ENCODE measurements at regions not wholly inside any gene's neighbourhood (a gene's known extent, or its start where the extent isn't known, plus 50 kb on each side); places are given as distances from the start of the nearest gene placed in this dataset.

- no peak for ATAC-seq
- DNase-seq = no peak
- Mint-ChIP-seq H3K4me3 (no peak overlapping the region), H3K36me3 (ENCODE audit: low read depth) (no peaks in the 10 kb centered on the region), H3K4me1 (peaks cover 3% of the 10 kb centered on the region), H3K27me3 (peaks cover 29% of the 10 kb centered on the region), H3K27ac (no peak overlapping the region)
- no peaks in the 10 kb centered on the region for H3K9me3 ChIP-seq (ENCODE audit: control insufficient read depth, low read length, poor library complexity, severe bottlenecking)
These were observed 294.5 kb upstream of the IRX4 start for GRCh38 chr5:2177244-2177643.

- ATAC-seq (no peak), DNase-seq (no peak)
- peaks cover 22% of the 10 kb centered on the region for H3K27me3 Mint-ChIP-seq
- H3K27ac Mint-ChIP-seq = no peak overlapping the region
- H3K36me3 Mint-ChIP-seq (ENCODE audit: low read depth) = no peaks in the 10 kb centered on the region
- H3K4me1 Mint-ChIP-seq = peaks cover 3% of the 10 kb centered on the region
- no peak overlapping the region for H3K4me3 Mint-ChIP-seq
- no peaks in the 10 kb centered on the region for H3K9me3 ChIP-seq (ENCODE audit: control insufficient read depth, low read length, poor library complexity, severe bottlenecking)
These were observed 293.9 kb upstream of the IRX4 start for GRCh38 chr5:2176581-2176980.

GRCh38 chr5:2175842-2176404 is 293.2 kb upstream of the IRX4 start:
- Mint-ChIP-seq H3K27me3 (peaks cover 20% of the 10 kb centered on the region), H3K4me1 (peaks cover 3% of the 10 kb centered on the region), H3K4me3 (no peak overlapping the region), H3K36me3 (ENCODE audit: low read depth) (no peaks in the 10 kb centered on the region), H3K27ac (no peak overlapping the region)
- no peak for DNase-seq
- no peaks in the 10 kb centered on the region for H3K9me3 ChIP-seq (ENCODE audit: control insufficient read depth, low read length, poor library complexity, severe bottlenecking)
- ATAC-seq = no peak

GRCh38 chr5:2175041-2175440 is 292.3 kb upstream of the IRX4 start:
- DNase-seq (no peak), ATAC-seq (no peak)
- peaks cover 3% of the 10 kb centered on the region for H3K4me1 Mint-ChIP-seq
- H3K27ac Mint-ChIP-seq = no peak overlapping the region
- no peaks in the 10 kb centered on the region for H3K9me3 ChIP-seq (ENCODE audit: control insufficient read depth, low read length, poor library complexity, severe bottlenecking)
- peaks cover 26% of the 10 kb centered on the region for H3K27me3 Mint-ChIP-seq
- no peaks in the 10 kb centered on the region for H3K36me3 Mint-ChIP-seq (ENCODE audit: low read depth)
- no peak overlapping the region for H3K4me3 Mint-ChIP-seq

GRCh38 chr5:2174538-2174937 is 291.8 kb upstream of the IRX4 start:
- Mint-ChIP-seq H3K36me3 (ENCODE audit: low read depth) (no peaks in the 10 kb centered on the region), H3K4me1 (peaks cover 3% of the 10 kb centered on the region)
- no peak for ATAC-seq

GRCh38 chr5:2173151-2173834 is 290.6 kb upstream of the IRX4 start:
- no peak for DNase-seq
- H3K27me3 Mint-ChIP-seq = peaks cover 35% of the 10 kb centered on the region
- no peaks in the 10 kb centered on the region for H3K9me3 ChIP-seq (ENCODE audit: control insufficient read depth, low read length, poor library complexity, severe bottlenecking)
- H3K4me3 Mint-ChIP-seq = no peak overlapping the region
- H3K27ac Mint-ChIP-seq = no peak overlapping the region
- no peak for ATAC-seq
- peaks cover 3% of the 10 kb centered on the region for H3K4me1 Mint-ChIP-seq
- H3K36me3 Mint-ChIP-seq (ENCODE audit: low read depth) = no peaks in the 10 kb centered on the region

More at GRCh38 chr5:2174538-2174937, 291.8 kb upstream of the IRX4 start:
- H3K4me3 Mint-ChIP-seq = no peak overlapping the region
- no peaks in the 10 kb centered on the region for H3K9me3 ChIP-seq (ENCODE audit: control insufficient read depth, low read length, poor library complexity, severe bottlenecking)
- no peak overlapping the region for H3K27ac Mint-ChIP-seq
- peaks cover 29% of the 10 kb centered on the region for H3K27me3 Mint-ChIP-seq
- DNase-seq = no peak

- Mint-ChIP-seq H3K27ac (no peak overlapping the region), H3K4me1 (peaks cover 3% of the 10 kb centered on the region), H3K27me3 (peaks cover 39% of the 10 kb centered on the region), H3K4me3 (no peak overlapping the region), H3K36me3 (ENCODE audit: low read depth) (no peaks in the 10 kb centered on the region)
- H3K9me3 ChIP-seq (ENCODE audit: control insufficient read depth, low read length, poor library complexity, severe bottlenecking) = no peaks in the 10 kb centered on the region
- ATAC-seq (no peak), DNase-seq (no peak)
These were observed 289.7 kb upstream of the IRX4 start for GRCh38 chr5:2172471-2172870.

GRCh38 chr5:2170761-2171160 is 288.0 kb upstream of the IRX4 start:
- Mint-ChIP-seq H3K4me3 (no peak overlapping the region), H3K36me3 (ENCODE audit: low read depth) (no peaks in the 10 kb centered on the region), H3K27ac (no peak overlapping the region), H3K4me1 (peaks cover 3% of the 10 kb centered on the region), H3K27me3 (peaks cover 43% of the 10 kb centered on the region)
- H3K9me3 ChIP-seq (ENCODE audit: control insufficient read depth, low read length, poor library complexity, severe bottlenecking) = no peaks in the 10 kb centered on the region
- ATAC-seq (no peak), DNase-seq (no peak)

- H3K36me3 Mint-ChIP-seq (ENCODE audit: low read depth) = no peaks in the 10 kb centered on the region
- ATAC-seq = no peak
- H3K27ac Mint-ChIP-seq = no peak overlapping the region
- peaks cover 3% of the 10 kb centered on the region for H3K4me1 Mint-ChIP-seq
- peak overlapping the region; percentile 41 for H3K4me3 Mint-ChIP-seq
- H3K27me3 Mint-ChIP-seq = peaks cover 50% of the 10 kb centered on the region
- DNase-seq = no peak
- H3K9me3 ChIP-seq (ENCODE audit: control insufficient read depth, low read length, poor library complexity, severe bottlenecking) = no peaks in the 10 kb centered on the region
These were observed 287.4 kb upstream of the IRX4 start for GRCh38 chr5:2169850-2170760.

GRCh38 chr5:2169430-2169808 is 286.7 kb upstream of the IRX4 start:
- Mint-ChIP-seq H3K27me3 (peaks cover 53% of the 10 kb centered on the region), H3K4me3 (peak overlapping the region; percentile 41), H3K36me3 (ENCODE audit: low read depth) (no peaks in the 10 kb centered on the region), H3K27ac (no peak overlapping the region), H3K4me1 (peaks cover 3% of the 10 kb centered on the region)
- ATAC-seq = no peak
- DNase-seq = no peak
- no peaks in the 10 kb centered on the region for H3K9me3 ChIP-seq (ENCODE audit: control insufficient read depth, low read length, poor library complexity, severe bottlenecking)

GRCh38 chr5:2168601-2169429 is 286.1 kb upstream of the IRX4 start:
- H3K27ac Mint-ChIP-seq = no peak overlapping the region
- ATAC-seq (no peak), DNase-seq (no peak)
- peaks cover 3% of the 10 kb centered on the region for H3K4me1 Mint-ChIP-seq
- H3K9me3 ChIP-seq (ENCODE audit: control insufficient read depth, low read length, poor library complexity, severe bottlenecking) = no peaks in the 10 kb centered on the region
- no peaks in the 10 kb centered on the region for H3K36me3 Mint-ChIP-seq (ENCODE audit: low read depth)
- H3K4me3 Mint-ChIP-seq = no peak overlapping the region
- peaks cover 57% of the 10 kb centered on the region for H3K27me3 Mint-ChIP-seq

GRCh38 chr5:2167671-2168070 is 284.9 kb upstream of the IRX4 start:
- no peaks in the 10 kb centered on the region for H3K9me3 ChIP-seq (ENCODE audit: control insufficient read depth, low read length, poor library complexity, severe bottlenecking)
- H3K4me3 Mint-ChIP-seq = no peak overlapping the region
- H3K4me1 Mint-ChIP-seq = no peaks in the 10 kb centered on the region
- H3K36me3 Mint-ChIP-seq (ENCODE audit: low read depth) = no peaks in the 10 kb centered on the region
- peaks cover 47% of the 10 kb centered on the region for H3K27me3 Mint-ChIP-seq
- DNase-seq (no peak), ATAC-seq (no peak)
- H3K27ac Mint-ChIP-seq = no peak overlapping the region

- H3K9me3 ChIP-seq (ENCODE audit: control insufficient read depth, low read length, poor library complexity, severe bottlenecking) = no peaks in the 10 kb centered on the region
- Mint-ChIP-seq H3K27me3 (peaks cover 44% of the 10 kb centered on the region), H3K4me3 (no peak overlapping the region), H3K4me1 (no peaks in the 10 kb centered on the region), H3K27ac (no peak overlapping the region), H3K36me3 (ENCODE audit: low read depth) (no peaks in the 10 kb centered on the region)
- ATAC-seq = no peak
- no peak for DNase-seq
These were observed 284.3 kb upstream of the IRX4 start for GRCh38 chr5:2166979-2167377.

Data from T-helper 17 cell (primary cell).